NOMO-1 treated with DMSO at 0.1 percent for 48 hours (cell line): ENCODE measurements at regions not wholly inside any gene's neighbourhood (a gene's known extent, or its start where the extent isn't known, plus 50 kb on each side); places are given as distances from the start of the nearest gene placed in this dataset.

Experiments
- DNase-seq: peaks from one replicate; lab custom pipeline; 2025; ENCODE audit not compliant: unreplicated experiment; lab: John Stamatoyannopoulos, UW

DNA sequence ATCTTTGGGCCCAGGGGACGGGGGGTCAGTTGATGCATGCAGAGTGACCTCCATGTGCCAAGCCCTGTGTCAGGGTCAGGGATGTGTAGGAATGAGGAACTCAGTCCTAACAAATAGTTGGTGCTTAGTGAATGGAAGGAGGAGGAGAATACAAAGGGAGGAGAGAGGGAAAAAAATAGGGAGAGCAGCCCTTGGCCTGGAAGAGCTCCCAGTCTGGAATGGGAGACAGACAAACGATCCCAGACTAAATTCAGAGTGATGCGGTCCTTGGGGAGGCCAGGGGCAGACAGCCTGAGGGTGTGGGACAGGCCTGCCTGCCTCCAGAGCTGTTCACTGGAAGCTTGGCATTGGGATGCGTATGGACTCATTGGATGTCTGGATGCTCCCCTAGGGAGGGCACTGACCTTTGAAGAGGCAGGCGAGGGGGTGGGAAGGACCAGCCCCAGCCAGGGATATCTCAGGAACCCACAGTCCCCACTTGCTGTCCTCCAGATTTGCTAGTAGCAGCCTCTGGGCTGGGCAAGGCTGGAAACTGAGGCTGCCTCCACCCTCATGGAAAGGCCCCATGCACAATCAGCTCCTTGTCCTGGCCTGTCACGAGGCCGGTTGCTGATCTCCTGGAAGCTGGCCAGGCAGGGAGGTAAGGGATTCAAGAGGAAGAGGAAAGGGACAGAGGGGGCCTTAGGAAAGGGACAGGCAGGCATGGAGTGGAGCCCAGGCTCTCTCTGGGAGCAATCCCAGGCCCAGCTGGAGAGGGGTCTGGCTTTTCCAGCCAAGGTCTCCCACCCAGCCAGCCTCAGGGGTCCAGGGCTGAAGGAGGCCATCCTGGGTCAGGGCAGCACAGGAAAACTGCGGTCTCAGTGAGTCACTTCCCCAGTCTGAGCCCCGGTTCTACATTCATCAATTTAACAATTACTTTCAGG is 69.0 kb upstream of the GGTA1 start:
- no peak for DNase-seq

- DNase-seq, result no peak
Observed at GRCh38 chr9:121569266-121569648, 69.6 kb upstream of the GGTA1 start.

GRCh38 chr9:121572581-121572980 is 72.9 kb upstream of the GGTA1 start:
- DNase-seq, result no peak

GRCh38 chr9:121573717-121574485 is 74.3 kb upstream of the GGTA1 start:
- DNase-seq, result no peak

DNA sequence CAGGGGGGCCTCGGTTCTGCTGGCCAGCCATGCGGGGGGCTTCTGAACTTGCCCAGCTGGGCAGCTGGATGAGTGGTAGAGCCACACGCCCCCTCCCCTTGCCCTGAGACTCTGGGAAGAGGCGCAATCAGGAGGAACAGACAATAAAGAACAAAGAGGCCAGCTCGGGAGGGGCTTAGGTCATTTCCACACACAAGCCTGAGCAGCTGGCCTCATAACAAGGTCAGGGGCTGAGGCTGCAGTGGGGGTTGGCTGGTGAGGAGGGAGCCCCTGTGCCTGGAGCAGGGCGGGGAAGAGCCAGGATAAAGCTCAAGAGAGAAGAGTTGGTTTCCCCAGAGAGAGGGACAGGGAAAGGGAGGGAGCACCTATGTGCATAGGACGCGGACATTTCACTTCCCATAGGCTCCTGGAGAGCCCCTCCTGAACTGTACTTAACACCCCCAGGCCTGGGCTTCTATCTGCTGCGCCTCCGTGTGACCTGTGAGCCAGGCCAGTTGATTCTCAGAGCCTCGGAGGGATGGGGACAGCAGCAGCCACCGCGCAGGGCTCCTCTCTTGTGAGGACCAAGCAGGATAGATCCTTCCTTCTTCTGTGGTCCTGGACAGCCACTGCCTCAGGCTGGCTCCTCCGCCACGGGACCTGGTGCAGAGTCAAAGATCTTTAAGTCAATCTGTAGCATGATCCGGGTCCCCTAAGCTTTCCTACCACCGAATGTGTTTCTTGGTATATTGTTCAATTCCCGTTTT is 75.3 kb upstream of the GGTA1 start:
- no peak for DNase-seq

DNA sequence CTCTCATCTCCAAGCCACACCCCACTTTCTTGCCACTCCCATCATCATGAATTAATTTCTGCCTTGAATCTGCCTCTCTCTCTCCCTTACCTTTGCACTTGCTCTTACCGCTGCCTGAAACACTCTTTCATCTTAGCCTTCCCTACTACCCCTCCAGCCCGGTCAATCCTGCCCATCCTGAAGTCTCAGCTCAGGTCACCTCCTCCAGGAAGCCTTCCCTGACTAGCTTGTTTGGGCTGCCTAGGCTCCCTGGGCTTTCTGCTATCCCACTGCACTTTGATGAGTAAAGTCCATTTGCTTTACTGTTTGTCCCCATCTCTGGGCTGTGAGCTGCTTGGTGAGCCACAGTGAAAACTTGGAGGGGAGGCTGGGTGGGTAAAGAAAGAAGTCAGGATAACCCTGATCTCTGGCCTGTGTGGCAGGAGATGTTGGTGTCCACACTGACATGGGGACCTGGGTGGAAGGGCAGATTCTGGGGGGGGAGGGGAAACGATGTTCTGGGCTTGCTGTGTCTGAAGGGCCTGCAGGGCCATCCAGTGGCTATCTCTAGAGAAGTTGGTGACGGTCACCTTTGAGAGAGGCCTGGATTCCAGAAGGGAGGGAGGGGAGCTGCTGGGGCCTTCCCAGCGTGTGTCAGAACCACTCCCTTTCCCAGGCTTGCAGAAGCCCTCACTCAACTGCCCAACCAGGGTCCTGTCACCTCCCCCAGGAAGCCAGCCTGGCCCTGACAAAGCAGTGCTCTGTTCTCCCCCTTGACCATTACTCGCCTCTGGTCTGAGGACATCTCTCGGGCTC is 75.0 kb upstream of the DAB2IP start:
- peak; percentile 11 for DNase-seq

GRCh38 chr9:121577166-121577565 is 74.3 kb upstream of the DAB2IP start:
- DNase-seq, result no peak

DNA sequence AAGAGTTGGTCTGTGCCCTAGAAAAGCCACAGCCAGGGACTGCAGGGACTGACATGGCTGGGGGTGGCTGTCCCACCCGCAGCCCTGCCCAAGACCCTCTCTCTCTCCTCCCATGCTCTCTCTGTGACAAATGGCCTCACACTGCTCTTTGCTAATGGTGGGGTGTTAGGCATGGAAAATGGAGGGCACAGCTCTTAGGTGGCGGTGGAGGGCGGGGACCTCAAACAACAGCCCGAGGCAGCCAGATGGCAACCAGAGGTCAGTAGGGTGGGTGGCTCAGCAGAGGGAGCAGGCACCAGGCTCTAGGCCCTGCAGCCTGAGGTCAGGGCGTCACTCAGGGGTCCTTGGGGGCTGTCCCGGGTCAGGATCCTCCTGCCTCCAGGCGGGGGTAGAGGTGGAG is 73.9 kb upstream of the DAB2IP start:
- DNase-seq, result no peak

DNA sequence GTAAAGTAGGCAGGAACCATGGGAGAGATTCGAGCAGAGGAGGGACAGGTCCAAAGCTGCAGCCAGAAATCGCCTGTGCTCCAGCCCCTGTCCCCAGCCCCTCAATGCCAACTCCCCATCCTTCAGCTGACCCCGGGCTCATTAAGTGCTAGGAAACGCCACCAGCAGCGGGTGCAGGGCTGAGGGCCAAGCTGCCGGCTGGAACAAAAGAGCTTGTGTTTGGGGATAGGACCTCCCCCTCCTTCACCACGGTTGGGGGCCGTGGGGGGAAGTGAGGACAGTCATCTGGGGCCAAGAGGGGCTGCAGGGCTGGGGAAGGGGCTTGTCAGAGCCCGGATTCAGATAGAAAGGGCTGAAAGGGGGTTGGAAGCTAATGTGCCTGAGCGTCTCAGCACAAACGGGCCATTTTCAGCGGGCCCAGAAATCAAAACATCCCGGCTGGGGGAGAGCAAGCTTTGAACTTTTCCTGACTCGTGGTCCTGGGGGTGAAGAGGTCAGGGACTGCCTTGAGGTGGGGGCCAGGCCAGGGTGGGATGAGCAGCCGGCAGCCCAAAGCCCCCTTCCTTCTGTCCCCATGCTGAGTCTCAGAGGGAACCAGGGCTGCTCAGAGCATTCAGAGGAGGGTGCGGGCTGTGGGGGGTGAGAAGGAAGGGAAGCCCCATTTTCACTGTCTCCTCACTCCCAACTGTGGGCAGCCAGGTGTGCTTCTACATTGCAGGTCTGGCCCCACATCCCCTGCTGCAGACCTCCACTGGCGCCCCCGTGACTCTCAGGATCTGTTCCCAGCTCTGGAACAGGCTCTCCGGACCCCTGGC is 69.4 kb upstream of the DAB2IP start:
- no peak for DNase-seq

GRCh38 chr9:121582641-121583040 is 68.8 kb upstream of the DAB2IP start:
- DNase-seq, result no peak

- no peak for DNase-seq
Observed at GRCh38 chr9:121584421-121584820, 67.0 kb upstream of the DAB2IP start.

DNA sequence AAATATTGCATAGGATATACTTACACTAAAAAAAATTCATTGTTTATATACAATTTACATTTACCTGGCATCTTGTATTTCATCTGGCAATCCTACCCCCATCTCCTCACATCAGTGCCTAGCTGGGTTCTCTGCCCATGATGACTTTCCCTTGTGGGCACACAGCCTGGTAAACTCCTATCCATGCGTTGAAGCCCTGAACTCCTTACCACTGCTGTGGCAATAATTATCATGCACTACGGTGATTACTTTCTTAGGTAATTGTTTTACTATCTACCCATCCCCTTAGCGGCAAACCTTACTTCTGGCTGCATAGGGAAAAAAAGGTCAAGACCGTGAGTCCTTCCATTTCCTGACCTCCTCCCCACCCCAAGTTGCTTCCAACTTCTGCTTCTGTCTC is 63.6 kb upstream of the DAB2IP start:
- no peak for DNase-seq

DNA sequence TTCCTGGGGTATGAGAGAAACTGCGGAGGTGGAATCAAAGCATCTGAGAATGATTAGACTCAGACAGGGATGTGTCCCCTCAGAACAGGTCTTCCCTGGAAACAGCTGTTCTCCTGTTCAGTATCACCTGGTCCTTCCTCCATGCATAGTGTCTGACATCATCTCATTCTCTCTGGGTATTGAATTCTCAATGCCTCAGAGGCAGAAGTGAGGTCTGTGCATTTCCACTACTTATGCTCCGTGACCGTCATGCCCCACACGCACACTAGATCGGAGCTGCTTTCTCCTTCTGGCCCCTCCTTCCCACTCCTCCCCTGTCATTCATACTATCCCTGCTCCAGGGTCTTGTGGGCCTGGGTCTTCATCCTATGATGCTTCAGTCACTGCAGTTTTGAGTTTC is 61.4 kb upstream of the DAB2IP start:
- no peak for DNase-seq

DNA sequence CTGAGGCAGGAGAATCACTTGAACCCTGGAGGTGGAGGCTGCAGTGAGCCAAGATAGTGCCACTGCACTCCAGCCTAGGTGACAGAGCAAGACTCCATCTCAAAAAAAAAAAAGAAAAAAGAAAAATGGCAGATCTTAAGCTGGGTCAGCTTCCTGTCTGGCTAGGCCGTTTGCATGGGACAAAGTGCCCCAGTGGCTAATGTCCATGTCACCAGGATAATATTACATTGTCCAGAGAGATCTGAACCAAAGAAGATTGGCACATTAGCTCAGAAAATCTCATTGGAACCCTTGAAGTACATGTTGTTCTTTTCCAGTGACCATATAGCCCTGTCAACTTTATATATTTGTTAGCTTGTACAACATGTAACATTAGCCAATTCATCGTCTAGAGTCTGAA is 59.2 kb upstream of the DAB2IP start:
- no peak for DNase-seq

GRCh38 chr9:121593066-121593465 is 58.4 kb upstream of the DAB2IP start:
- no peak for DNase-seq

DNA sequence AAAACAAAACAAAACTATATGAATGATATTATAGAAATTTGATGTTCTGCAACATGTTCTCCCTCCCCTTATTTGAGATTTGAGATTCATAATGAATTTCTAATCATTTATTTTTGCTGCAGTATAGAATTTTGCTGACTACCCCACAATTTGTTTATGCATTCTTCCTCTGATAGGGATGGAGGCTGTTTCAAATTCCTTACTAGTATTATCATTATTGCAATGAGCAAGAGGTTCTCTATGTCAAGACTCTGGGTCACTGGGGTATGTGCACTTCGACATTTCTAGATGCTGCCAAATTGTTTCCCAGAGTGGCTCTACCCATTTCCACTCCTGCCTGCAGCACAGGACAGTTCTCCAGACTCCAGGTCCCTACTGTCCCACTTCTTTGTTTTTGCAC is 54.9 kb upstream of the DAB2IP start:
- no peak for DNase-seq

GRCh38 chr9:121597698-121598166 is 53.7 kb upstream of the DAB2IP start:
- no peak for DNase-seq

- no peak for DNase-seq
Observed at GRCh38 chr9:121598167-121598964, 53.1 kb upstream of the DAB2IP start.
